GM12874 (cell line): ENCODE measurements at regions not wholly inside any gene's neighbourhood (a gene's known extent, or its start where the extent isn't known, plus 50 kb on each side); places are given as distances from the start of the nearest gene placed in this dataset.

ENCODE experiments used
- CTCF ChIP-seq: IDR thresholded peaks from 2 replicates; pipeline ENCODE4 v1.5.1; 2011; ENCODE audit warnings: low read depth, mild to moderate bottlenecking, control low read depth, low read length, moderate library complexity; ENCODE audit not compliant: insufficient read depth

- TF ChIP-seq CTCF, result no peak
Measured at GRCh38 chr2:207229161-207229560, 63.4 kb upstream of the KLF7 start.

- TF ChIP-seq CTCF, result peak; percentile 55
Measured at GRCh38 chr2:207230261-207231105, 64.7 kb upstream of the KLF7 start.

- no peak for TF ChIP-seq CTCF
Measured at GRCh38 chr2:207231106-207231865, 65.5 kb upstream of the KLF7 start.

- TF ChIP-seq CTCF, result no peak
Measured at GRCh38 chr2:207231967-207232366, 66.2 kb upstream of the KLF7 start.

GRCh38 chr2:207233731-207234130, 68.0 kb upstream of the KLF7 start:
- TF ChIP-seq CTCF, result no peak

- TF ChIP-seq CTCF, result no peak
Measured at GRCh38 chr2:207235621-207236020, 69.9 kb upstream of the KLF7 start.

- TF ChIP-seq CTCF, result no peak
Measured at GRCh38 chr2:207236156-207236935, 70.6 kb upstream of the KLF7 start.
